HG02588 (cell line): ENCODE measurements at regions not wholly inside any gene's neighbourhood (a gene's known extent, or its start where the extent isn't known, plus 50 kb on each side); places are given as distances from the start of the nearest gene placed in this dataset.

Experiments
- ATAC-seq: cut with Tn5 transposase; IDR thresholded peaks from one replicate; pipeline ENCODE4 v1.9.1; 2021; ENCODE audit warnings: mild to moderate bottlenecking, moderate library complexity; ENCODE audit not compliant: unreplicated experiment

- ATAC-seq = no peak
Measured at GRCh38 chr13:76715075-76715474, 171.1 kb downstream of the KCTD12 start.

GRCh38 chr13:76713280-76713679, 172.9 kb downstream of the KCTD12 start:
- ATAC-seq = no peak

GRCh38 chr13:76711550-76712182, 174.5 kb downstream of the KCTD12 start:
- no peak for ATAC-seq

DNA sequence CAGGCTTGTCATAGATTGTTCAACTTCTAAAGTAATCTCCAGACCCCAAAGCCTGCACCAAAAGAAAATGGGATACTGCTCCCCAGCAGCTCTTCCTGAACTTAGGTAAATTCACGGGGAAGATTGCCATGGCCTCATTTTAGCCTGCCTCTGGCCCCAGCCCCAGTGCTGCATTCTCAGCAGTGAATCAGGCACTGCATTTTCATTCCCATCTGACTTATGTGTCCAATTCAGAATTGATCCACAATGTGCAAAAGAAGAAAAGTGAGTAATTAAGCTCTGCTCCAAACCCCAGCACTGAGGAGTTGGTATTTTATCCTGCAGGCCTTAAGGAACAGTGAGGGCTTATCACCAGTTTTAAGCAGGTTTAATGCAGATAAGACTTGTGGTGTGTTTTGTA, 176.4 kb downstream of the KCTD12 start:
- ATAC-seq = no peak

- ATAC-seq = no peak
Measured at GRCh38 chr13:76708138-76708688, 178.0 kb downstream of the KCTD12 start.

GRCh38 chr13:76707360-76707759, 178.8 kb downstream of the KCTD12 start:
- ATAC-seq = no peak

GRCh38 chr13:76703621-76704288, 182.4 kb downstream of the KCTD12 start:
- ATAC-seq = no peak

DNA sequence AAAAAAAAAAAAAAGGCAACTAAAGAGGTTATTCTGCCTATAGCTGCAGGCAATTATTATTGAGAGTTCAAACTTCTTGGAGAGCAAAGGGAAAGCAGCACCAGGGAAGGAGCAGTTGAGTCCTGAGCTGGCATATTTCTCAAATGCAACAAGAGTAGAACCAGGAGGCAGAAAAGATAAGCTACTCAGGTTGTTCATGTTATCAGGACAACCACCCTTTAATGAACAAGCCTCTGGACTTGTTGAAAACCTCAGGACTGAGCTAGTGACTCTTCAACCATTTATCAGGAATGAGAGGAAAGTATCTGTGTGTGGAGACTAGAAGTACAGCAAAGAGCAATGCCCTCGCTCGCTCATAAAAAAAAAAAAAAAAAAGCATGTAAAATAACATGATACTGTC, 183.0 kb downstream of the KCTD12 start:
- no peak for ATAC-seq

DNA sequence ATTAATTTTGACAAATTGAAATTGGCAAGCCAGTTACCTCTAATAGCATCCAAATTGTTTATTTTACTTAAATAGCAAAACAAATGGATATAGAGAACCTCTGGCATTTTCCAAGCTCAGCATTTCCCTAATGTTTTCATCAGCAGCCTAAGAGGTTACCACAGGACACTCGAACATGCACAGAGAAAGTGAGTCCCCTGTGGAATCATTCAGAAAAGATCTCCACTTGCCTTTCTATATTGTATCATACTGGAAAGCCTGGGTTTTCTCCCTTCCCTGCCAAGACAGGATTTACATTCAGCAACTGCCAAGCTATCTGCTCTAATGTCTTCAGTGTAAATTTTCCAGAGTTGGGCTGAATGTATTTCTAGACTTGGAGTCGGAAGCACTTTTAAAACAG, 188.9 kb downstream of the KCTD12 start:
- ATAC-seq = no peak

DNA sequence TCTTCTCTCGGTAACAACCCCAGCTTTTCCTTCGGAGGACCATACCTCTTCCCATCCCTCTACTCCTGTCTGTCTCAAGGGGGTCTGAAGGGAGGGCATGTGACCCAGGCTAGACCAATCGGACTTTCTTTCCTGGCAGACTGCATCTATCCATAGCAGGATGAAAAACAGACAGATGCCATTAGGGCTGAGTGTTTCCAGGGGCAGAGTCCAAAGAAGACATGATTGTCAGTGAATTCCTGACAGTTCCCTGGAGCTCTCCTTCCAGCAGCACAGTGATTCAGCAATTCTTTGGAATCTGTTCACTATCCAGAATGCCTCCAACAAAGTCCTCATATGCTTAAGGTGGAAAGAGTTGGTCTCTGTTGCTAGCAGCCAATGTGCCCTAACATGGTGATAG, 189.8 kb downstream of the KCTD12 start:
- ATAC-seq = no peak

- no peak for ATAC-seq
Measured at GRCh38 chr13:76693086-76693485, 193.1 kb downstream of the KCTD12 start.

DNA sequence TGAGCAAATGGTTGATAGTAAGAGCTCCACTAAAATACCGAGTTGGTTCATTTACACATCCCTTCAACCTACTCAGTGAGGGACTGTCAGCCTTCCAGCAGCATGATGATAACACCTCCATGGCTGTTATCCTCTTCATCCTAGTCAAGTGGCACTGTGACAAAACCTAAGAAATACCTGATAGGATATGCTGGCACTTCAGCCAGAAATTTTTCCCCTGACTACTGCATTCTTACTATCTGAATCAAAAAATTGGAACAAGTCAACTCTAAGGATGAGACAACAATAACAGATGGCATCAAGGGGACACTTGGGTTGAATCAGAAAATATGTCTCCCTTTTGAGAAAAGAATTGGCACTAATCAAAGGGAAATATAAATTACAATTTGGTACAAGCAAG, 193.9 kb downstream of the KCTD12 start:
- no peak for ATAC-seq

GRCh38 chr13:76690611-76691010, 195.6 kb downstream of the KCTD12 start:
- ATAC-seq = no peak

- no peak for ATAC-seq
Measured at GRCh38 chr13:76687467-76687866, 198.7 kb downstream of the KCTD12 start.

GRCh38 chr13:76685938-76686337, 200.3 kb downstream of the KCTD12 start:
- no peak for ATAC-seq

DNA sequence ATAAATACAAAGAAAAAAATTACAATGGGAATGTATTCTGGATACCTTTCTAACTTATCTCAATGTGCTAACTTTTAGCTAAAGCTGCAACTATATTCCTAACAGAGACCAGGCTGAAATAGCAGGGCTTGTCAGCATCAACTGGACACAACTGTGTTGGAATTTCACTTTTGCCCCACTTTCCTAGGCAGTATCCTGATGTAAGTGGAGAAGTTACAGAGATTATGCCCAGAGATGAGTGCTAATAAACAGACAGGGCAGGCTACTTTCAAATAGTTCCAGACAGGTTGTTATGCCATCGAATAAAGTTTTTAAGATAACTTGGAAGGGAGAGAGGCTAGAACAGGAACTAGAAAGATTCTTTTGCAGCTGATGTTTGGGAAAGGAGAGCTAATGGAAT, 201.9 kb downstream of the KCTD12 start:
- ATAC-seq = no peak

GRCh38 chr13:76683854-76684253, 202.4 kb downstream of the KCTD12 start:
- no peak for ATAC-seq

DNA sequence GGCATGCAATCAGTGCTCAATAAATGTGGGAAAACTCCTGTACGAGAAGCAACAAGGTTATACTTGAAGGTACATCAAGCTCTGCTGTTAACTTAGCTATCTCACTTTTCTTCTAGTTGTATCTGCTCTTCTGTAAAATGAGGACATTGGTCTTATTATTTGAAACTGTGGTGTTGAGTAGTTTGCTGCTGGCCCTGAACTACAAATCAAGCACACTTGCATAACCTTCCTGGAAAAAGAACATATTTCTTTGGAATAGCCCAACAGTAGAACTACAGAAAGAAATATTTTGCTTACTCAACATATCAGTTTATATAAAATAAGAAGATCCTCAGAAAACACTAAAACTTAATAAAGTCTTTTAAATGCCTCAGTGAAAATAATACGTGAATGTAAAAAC, 203.0 kb downstream of the KCTD12 start:
- no peak for ATAC-seq

- ATAC-seq = no peak
Measured at GRCh38 chr13:76680112-76680511, 206.1 kb downstream of the KCTD12 start.

DNA sequence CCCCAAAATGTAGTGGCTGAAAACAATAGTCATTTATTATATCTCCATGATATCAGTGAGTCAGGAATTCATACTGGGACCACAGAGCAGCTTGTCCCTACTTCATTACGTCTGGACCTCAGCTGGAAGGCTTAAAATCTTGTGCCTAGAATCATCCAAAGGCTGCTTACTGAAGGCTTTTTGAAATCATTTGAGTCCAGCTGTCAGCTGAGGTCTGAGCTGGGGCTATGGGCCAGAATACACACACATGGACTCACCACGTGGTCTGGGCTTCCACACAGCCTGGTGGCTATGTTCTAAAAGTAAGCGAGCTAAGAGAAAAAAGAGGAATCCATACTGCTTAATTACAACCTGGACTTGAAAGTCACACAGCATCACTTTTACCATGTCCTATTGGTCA, 209.2 kb downstream of the KCTD12 start:
- no peak for ATAC-seq

GRCh38 chr13:76672420-76672819, 213.8 kb downstream of the KCTD12 start:
- ATAC-seq = no peak

DNA sequence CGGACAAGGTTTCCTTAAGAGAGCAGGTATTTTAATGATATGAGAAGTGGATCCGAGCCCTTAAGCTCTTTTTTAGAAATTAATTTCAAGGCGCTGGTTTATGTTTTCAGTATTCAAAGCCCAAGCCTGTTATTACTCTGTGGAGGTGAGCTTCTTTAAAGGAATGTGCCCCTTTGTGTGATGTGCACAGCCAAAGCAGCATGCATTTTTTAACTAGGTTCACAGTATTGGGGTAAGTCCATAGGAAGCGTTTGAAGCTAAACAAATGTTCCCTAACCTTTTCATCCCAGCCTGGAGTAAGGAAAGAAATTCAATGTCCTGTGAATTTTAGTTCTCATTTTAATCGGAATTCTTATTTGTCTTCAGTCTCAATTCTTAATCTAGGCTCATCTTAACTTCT, 217.5 kb downstream of the KCTD12 start:
- ATAC-seq = no peak

DNA sequence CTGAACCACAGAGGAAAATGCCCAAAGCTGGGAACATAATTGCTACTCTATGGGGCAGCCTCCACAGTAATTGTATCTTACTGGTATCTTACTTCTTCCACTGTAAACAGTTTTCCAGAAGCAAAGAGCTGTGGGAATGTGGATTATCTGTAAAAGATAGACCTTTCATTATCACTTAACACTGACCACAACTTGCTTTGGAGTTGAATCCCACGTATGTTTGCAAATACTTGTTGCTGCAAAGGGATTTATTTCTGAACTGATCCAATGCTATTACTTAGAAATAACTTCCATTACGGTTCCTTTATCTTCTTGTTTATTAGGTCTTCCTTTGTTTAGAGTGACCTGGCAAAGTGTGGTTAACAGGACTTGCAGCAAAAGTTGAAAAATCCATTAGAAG, 218.1 kb downstream of the KCTD12 start:
- ATAC-seq = no peak
